ENCODE measurements at regions not wholly inside any gene's neighbourhood (a gene's known extent, or its start where the extent isn't known, plus 50 kb on each side); places are given as distances from the start of the nearest gene placed in this dataset.

GRCh38 chr21:41095983-41096382 lies 72.0 kb upstream of the BACE2 start:
- H3K4me1 Mint-ChIP-seq: no peaks in the 10 kb centered on the region
- DNase-seq: no peak
- H3K36me3 Mint-ChIP-seq: no peaks in the 10 kb centered on the region
- no peak overlapping the region for H3K27ac Mint-ChIP-seq
- no peak overlapping the region for H3K4me3 Mint-ChIP-seq
- CTCF ChIA-PET: no interaction called here
- no peaks in the 10 kb centered on the region for H3K27me3 Mint-ChIP-seq
- H3K9me3 Mint-ChIP-seq: peaks cover 2% of the 10 kb centered on the region

- CTCF ChIA-PET: no interaction called here
- no peak for DNase-seq
- Mint-ChIP-seq H3K4me3 (no peak overlapping the region), H3K4me1 (no peaks in the 10 kb centered on the region), H3K36me3 (no peaks in the 10 kb centered on the region), H3K27ac (no peak overlapping the region), H3K27me3 (no peaks in the 10 kb centered on the region), H3K9me3 (peaks cover 2% of the 10 kb centered on the region)
Observed at GRCh38 chr21:41098076-41098475, 69.9 kb upstream of the BACE2 start.

- no peaks in the 10 kb centered on the region for H3K4me1 Mint-ChIP-seq
- H3K9me3 Mint-ChIP-seq: peaks cover 2% of the 10 kb centered on the region
- no peaks in the 10 kb centered on the region for H3K36me3 Mint-ChIP-seq
- no peak overlapping the region for H3K4me3 Mint-ChIP-seq
- H3K27me3 Mint-ChIP-seq: no peaks in the 10 kb centered on the region
- H3K27ac Mint-ChIP-seq: no peak overlapping the region
- no peak for DNase-seq
- CTCF ChIA-PET: no interaction called here
Observed at GRCh38 chr21:41098481-41099042, 69.4 kb upstream of the BACE2 start.

GRCh38 chr21:41100826-41101550 lies 67.0 kb upstream of the BACE2 start:
- CTCF ChIA-PET: no interaction called here
- Mint-ChIP-seq H3K4me3 (no peak overlapping the region), H3K27me3 (peaks cover 3% of the 10 kb centered on the region), H3K36me3 (no peaks in the 10 kb centered on the region), H3K27ac (no peak overlapping the region), H3K4me1 (no peaks in the 10 kb centered on the region), H3K9me3 (peaks cover 2% of the 10 kb centered on the region)
- DNase-seq: no peak

- Mint-ChIP-seq H3K36me3 (no peaks in the 10 kb centered on the region), H3K4me3 (no peak overlapping the region), H3K27ac (no peak overlapping the region), H3K4me1 (no peaks in the 10 kb centered on the region), H3K9me3 (peaks cover 2% of the 10 kb centered on the region), H3K27me3 (peaks cover 3% of the 10 kb centered on the region)
- DNase-seq: no peak
- CTCF ChIA-PET: no interaction called here
Observed at GRCh38 chr21:41102281-41102680, 65.7 kb upstream of the BACE2 start.

- peaks cover 2% of the 10 kb centered on the region for H3K9me3 Mint-ChIP-seq
- DNase-seq: no peak
- peaks cover 13% of the 10 kb centered on the region for H3K27me3 Mint-ChIP-seq
- CTCF ChIA-PET: no interaction called here
- peaks cover 11% of the 10 kb centered on the region for H3K4me1 Mint-ChIP-seq
- no peak overlapping the region for H3K27ac Mint-ChIP-seq
- no peak overlapping the region for H3K4me3 Mint-ChIP-seq
- H3K36me3 Mint-ChIP-seq: no peaks in the 10 kb centered on the region
Observed at GRCh38 chr21:41107602-41108001, 60.4 kb upstream of the BACE2 start.

- no peak overlapping the region for H3K27ac Mint-ChIP-seq
- CTCF ChIA-PET: interaction anchor here (0.6 kb wide), 1 partner anchor 14 kb away, joined by 3 read pairs; no protein-coding TSS in a partner anchor
Observed at GRCh38 chr21:41108668-41109585, 59.0 kb upstream of the BACE2 start.

GRCh38 chr21:41110161-41110560 lies 57.8 kb upstream of the BACE2 start:
- H3K36me3 Mint-ChIP-seq: no peaks in the 10 kb centered on the region
- H3K4me3 Mint-ChIP-seq: no peak overlapping the region
- H3K4me1 Mint-ChIP-seq: peaks cover 22% of the 10 kb centered on the region
- DNase-seq: no peak
- CTCF ChIA-PET: no interaction called here
- H3K27ac Mint-ChIP-seq: no peak overlapping the region
- peaks cover 2% of the 10 kb centered on the region for H3K9me3 Mint-ChIP-seq
- peaks cover 13% of the 10 kb centered on the region for H3K27me3 Mint-ChIP-seq

More at GRCh38 chr21:41108668-41109585, 59.0 kb upstream of the BACE2 start:
- DNase-seq: no peak
- Mint-ChIP-seq H3K9me3 (peaks cover 2% of the 10 kb centered on the region), H3K4me1 (peaks cover 22% of the 10 kb centered on the region), H3K4me3 (no peak overlapping the region), H3K36me3 (no peaks in the 10 kb centered on the region), H3K27me3 (peaks cover 13% of the 10 kb centered on the region)

GRCh38 chr21:41110664-41111063 lies 57.3 kb upstream of the BACE2 start:
- Mint-ChIP-seq H3K4me1 (peaks cover 22% of the 10 kb centered on the region), H3K9me3 (peaks cover 2% of the 10 kb centered on the region), H3K4me3 (no peak overlapping the region), H3K27me3 (peaks cover 12% of the 10 kb centered on the region), H3K36me3 (no peaks in the 10 kb centered on the region), H3K27ac (no peak overlapping the region)
- CTCF ChIA-PET: no interaction called here
- DNase-seq: no peak

GRCh38 chr21:41111681-41112080 lies 56.3 kb upstream of the BACE2 start:
- CTCF ChIA-PET: interaction anchor here (1.4 kb wide), 1 partner anchor 10 kb away, joined by 4 read pairs; no protein-coding TSS in a partner anchor
- Mint-ChIP-seq H3K4me1 (peaks cover 22% of the 10 kb centered on the region), H3K27me3 (peaks cover 10% of the 10 kb centered on the region), H3K4me3 (no peak overlapping the region), H3K9me3 (peaks cover 2% of the 10 kb centered on the region), H3K36me3 (no peaks in the 10 kb centered on the region), H3K27ac (no peak overlapping the region)
- no peak for DNase-seq

GRCh38 chr21:41112740-41113692 lies 54.9 kb upstream of the BACE2 start:
- DNase-seq: peak; percentile 21
- peaks cover 10% of the 10 kb centered on the region for H3K27me3 Mint-ChIP-seq
- CTCF ChIA-PET: interaction anchor here (1.1 to 1.4 kb wide), 2 partner anchors 8 to 11 kb away, joined by 4 read pairs; no protein-coding TSS in a partner anchor

GRCh38 chr21:41115851-41116250 lies 52.1 kb upstream of the BACE2 start:
- peaks cover 2% of the 10 kb centered on the region for H3K9me3 Mint-ChIP-seq
- no peak overlapping the region for H3K27ac Mint-ChIP-seq
- peaks cover 22% of the 10 kb centered on the region for H3K4me1 Mint-ChIP-seq
- DNase-seq: no peak
- no peaks in the 10 kb centered on the region for H3K36me3 Mint-ChIP-seq
- CTCF ChIA-PET: no interaction called here
- no peaks in the 10 kb centered on the region for H3K27me3 Mint-ChIP-seq
- H3K4me3 Mint-ChIP-seq: no peak overlapping the region

More at GRCh38 chr21:41112740-41113692, 54.9 kb upstream of the BACE2 start:
- H3K9me3 Mint-ChIP-seq: peaks cover 2% of the 10 kb centered on the region
- H3K36me3 Mint-ChIP-seq: no peaks in the 10 kb centered on the region
- peak overlapping the region; percentile 77 for H3K27ac Mint-ChIP-seq
- peaks cover 22% of the 10 kb centered on the region for H3K4me1 Mint-ChIP-seq
- H3K4me3 Mint-ChIP-seq: peak overlapping the region; percentile 41

All from activated naive CD4-positive, alpha-beta T cell treated with anti-CD3 and anti-CD28 coated beads, Interleukin-2, amount 10 ng/mL, durations not matched to agents 7 days and 5 days (primary cell).